DMS53 (cell line): ENCODE measurements at regions not wholly inside any gene's neighbourhood (a gene's known extent, or its start where the extent isn't known, plus 50 kb on each side); places are given as distances from the start of the nearest gene placed in this dataset.
"Not testable (repeated sequence)": the region's sequence is repeated elsewhere in the genome, so short reads cannot be mapped to it uniquely, and the experiment has no call there.

Experiments used
- DNase-seq: peaks from one replicate; lab custom pipeline; 2025; lab: John Stamatoyannopoulos, UW

DNA sequence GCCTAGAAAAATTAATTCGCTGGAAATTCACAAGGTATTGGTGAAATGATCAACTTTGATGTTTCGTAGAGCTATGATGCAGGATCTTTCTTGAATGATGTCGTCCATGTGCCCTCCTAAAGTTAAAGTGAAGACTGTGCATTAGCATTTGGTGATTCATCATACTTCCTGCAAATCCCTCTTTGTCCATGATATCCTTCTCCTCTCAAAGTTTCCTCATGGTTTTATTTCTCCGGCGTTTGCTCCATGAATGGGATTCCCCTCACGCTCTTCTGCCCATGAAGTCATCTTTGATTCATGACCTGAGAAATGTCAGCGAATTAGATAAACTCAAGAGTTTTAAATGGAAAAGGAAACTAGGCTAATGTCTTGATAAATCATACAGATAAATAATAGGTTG lies 372.7 kb downstream of the PSAT1 start:
- DNase-seq: no peak

DNA sequence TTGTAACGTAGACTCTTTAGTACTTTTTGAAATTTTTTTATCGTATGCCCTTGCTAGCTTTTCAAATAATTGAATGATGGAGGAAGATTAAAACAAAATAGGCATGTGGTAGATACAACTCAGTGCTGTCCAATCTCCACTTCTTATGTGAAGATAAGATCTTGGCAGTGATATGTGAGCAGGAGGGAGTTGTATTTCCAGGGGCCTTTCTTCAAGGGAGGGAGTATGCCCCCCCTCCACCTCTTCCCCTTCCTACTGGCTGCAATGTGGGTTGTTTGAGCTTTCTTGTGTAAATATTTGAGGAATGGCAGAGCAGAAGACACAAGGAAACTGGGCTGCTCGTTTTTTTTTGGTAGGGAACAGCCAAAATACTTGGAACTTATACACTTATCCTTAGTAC lies 374.9 kb downstream of the PSAT1 start:
- peak; percentile 4 for DNase-seq

DNA sequence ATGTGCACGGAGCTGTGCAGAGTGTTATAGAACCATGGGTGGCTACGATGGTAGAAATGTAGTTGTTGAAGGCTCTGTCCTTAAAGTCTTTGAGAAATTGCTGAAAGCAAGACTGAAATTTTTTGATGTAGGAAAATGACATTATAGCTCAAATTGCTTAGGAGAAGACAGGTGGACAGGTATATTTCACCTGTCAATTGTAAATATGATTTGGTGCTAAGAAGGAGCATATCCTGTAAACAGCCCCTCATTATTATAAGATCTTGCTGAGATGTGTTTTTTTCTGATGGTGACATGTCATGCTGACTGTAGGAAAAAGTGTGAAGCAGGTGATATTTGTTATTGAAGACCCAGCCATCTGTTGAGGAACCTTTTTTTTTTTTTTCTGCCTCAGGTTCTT lies 377.9 kb downstream of the PSAT1 start:
- DNase-seq: no peak

DNA sequence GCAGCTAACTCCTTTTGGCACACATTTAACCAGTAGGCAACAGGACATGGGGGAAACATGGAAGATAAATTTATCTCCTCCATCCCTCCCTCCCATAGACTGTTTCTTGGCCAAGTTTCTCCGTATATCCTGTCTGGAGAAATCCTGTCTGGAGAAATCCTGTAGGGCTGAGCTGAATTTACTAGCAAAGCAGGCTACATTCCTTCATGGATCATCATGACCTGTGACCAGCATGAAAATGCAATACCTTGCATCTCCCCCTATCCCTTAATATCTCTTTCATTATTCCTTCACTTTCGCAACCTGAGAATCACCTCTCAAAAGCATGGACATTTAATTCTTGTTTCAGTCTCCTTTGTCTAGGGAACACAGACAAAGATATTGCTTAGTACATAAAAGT lies 379.1 kb downstream of the PSAT1 start:
- no peak for DNase-seq

DNA sequence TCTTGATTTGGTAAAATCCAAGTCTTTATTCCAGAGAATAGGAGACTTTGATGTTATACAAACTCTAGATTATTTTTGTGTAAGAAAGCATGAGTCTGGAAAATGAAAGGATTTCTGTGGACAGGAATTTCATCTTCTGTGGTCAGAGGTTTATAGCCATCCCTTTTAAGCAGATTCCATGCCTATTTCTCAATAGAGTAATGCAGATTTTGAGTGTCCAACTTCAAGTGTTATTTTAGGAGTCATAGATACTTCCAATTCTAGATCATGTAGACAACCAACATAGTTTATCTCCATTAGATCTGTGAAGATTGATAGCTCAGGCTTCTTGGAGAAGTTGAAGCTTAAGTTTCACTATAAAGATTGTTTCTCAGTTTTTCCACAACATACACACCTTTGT lies 379.7 kb downstream of the PSAT1 start:
- DNase-seq: no peak

DNA sequence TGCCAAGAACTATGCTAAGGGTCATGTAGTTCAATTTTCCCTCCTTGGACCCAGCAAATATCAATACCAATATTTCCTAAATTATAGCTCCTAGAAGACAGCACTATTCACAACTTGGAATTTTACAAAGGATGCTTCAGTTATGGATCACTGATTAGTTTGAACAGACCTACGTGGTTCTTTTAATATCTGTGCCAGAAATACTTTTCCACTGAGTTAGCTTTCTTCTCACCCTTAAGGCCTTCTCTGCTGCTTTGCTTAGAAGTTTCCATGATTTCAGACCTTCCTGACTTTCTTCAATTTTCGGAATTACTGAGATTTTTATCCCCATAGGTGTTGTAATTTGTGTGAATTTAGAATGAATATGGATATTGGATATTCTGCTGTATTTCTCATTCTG lies 380.4 kb downstream of the PSAT1 start:
- no peak for DNase-seq

DNA sequence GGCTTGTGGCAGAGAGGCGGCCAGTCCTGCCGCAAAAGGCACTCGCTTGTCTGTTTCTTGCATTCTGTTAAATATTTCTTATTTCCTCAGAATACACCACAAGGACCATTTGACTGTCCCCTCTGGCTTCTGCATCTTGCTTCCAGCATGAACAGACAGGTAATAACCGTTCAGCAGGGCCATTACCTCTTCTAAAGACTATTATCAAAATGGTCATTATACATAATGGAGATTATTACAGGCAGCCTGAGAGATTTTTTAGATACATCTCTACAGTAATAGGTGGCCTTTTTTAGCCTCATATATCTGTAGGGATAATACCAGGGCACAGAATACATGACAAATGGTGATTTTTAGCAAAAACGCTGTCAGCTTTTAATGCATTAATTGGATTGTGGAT lies 382.0 kb downstream of the PSAT1 start:
- no peak for DNase-seq

DNA sequence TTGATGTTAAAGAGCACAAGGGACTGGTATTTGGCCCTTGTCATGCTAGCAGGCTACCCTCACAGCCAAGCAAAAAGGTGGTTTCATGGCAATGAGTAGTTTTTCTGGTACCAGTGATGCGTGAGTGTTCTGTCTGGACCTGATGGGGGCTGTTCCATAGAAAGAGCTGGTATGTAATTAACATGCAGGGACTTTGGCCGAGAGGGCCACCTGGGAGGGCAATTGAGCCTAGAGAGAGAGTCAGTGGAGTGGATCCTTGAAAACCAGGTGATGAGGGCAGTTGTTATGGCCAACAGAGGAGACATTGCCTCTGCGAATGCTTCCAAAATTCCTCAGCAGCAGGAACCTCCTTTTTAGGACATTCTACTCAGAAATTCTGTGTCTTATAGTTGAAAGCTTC lies 383.3 kb downstream of the PSAT1 start:
- no peak for DNase-seq

DNA sequence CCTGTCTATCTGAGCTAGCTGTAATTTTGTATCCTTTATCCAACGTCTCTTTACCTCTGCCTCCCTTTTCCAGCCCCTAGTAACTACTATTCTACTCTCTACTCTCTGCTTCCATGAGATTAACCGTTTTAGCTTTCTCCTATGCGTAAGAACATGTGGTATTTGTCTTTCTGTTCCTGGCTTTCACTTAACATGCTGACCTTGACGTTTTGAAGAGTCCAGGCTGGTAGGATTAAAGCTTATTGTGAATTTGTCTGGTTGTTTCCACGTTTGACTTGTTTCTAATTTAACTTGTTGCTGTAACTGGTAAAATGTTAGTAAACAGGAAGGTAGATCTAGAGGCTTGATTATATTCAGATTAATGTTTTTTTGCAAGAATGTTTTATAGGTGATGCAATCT lies 385.3 kb downstream of the PSAT1 start:
- no peak for DNase-seq

DNA sequence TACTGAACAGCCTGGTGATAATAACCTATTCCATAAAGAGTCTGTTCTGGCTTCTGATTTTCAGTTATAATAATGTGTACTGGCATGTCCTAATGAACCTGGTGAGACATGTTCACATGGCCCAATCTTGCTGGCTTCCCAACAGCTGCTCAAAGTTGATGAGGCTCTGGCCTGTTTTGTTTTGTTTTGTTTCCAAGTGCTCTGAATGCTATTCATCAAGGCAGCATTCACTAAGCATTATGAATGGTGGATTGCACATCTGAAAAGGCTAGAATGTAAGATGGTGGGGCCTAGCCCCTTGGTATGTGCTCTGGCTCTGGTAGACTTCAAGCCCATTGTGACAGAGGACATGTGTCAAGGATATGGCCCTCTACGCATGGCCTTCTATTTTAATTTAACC lies 388.5 kb downstream of the PSAT1 start:
- no peak for DNase-seq

DNA sequence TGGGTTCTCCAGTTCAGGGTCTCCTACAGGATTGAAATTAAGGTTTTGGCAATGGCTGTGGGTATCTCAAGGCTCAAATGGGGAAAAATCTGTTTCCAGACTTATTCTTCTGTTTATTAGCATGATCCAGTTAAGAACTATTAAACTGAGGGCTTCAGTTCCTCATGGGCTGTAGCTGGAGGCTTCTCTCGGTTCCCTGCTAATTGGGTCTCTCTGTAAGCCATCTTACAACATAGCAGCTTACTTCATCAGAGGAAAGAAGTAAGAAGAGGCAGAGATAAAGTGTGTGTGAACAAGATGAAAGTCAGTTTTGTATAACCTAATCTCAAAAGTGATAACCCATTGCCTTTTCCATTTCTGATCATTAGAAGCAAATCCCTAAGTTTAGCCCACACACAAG lies 391.9 kb downstream of the PSAT1 start:
- no peak for DNase-seq

DNA sequence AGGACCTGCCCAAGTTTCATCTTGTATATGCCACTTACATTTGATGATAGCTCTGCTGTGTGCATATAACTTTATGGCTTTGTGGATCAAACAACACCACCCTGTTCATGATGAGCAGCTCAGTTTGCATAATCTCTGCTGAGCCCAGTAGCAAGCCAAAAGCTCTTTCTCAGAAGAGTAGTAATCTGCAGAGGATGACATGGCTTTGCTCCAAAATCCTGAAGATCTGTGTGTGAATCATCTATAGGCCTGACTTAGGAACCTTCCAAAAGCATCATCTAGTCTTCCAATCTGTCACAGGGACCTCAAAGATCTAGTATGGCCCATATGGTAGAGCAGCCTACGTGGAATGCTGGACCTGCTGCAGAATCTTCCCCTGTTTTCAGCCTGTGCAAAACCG lies 394.6 kb downstream of the PSAT1 start:
- DNase-seq: no peak

DNA sequence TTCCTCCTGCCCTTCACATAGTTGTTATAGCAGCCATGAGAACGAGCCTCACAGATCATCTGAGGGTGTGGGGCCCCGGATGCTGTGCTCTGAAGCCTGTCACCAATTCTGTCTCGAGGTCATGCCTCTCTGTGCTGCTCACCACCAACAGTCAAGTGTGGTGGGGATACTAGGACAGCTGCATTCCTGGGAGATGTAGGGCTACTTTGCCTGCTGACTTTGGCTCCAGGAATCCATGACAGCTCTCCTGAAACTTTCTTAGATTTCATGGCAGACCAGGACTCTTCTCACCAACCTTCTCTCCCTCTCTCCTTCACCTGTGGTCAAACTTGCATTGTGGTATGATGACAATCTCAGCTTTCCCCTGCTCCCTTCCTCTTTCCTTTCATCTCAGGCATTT lies 395.9 kb downstream of the PSAT1 start:
- DNase-seq: no peak

DNA sequence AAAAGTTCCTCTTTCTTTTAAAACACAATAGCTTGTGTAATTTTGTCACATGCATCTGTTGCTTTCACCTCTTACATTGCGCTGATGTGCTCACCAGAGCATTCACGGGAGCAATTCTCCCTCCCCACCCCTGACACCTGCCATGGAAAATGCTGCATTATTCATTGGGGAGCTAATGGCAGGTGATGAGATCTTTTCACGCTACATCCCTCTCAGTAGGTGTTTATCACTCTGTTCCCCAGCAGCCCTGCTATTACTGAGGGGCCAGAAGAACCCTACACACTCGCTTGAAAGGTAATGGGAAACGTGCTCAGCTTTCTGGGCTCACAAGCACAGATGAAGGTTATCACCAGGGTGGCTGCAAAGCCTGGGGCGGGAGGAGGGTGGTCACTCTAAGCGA lies 398.0 kb downstream of the PSAT1 start:
- DNase-seq: no peak

DNA sequence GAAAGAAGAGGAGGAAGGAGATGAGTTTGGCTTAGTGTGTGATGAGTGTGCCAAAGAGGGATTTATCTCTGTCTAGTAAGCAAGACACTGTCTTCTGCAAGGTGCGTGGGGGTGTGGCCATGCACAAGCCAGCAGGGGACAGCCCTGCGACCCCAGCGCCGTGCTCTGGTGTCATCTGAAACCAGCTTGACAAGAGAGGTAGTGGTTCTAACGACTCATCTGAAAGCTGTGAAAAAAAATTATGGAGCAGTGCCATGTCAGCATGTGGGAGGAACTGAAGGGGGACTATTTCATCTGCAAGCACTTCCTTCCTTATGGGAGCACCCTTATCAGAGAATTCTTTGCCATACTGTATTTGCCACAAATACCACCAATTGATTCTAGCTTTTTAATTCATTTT lies 398.6 kb downstream of the PSAT1 start:
- no peak for DNase-seq

DNA sequence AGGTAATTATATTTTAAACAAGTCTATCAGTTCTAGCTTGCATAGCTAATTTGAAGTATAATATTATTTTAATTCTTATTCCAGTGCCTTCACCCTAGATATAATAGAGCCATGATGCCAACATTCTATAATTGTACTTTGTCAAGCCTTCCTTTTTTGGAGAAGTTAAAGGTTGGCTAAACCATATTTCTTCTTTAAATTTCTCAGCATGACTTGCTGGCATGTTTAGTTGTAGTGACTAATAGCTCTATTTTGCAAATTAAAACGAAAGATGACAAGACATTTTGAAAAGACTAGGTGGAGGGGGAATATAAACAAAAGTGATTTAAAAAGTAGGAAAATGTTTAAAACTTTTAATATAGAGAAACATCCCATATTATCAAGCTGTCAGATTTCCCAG lies 400.7 kb downstream of the PSAT1 start:
- no peak for DNase-seq

DNA sequence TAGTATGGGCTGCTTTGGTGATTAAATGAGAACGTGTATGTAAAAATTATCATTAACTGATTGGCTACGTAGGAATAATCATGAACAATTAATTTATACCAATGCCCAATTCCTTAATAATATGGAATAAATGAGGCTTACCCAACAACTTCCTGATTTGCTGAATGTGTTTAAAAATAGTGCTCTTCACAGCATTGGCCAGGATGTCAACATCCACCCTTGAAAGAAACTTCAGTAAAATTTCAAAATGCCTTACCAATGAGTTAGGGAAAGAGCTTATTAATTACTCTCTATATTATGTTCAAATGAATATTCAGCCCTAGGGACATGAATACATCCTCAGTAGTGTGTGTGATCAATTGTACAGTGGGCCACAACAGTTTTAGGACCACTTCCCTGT lies 401.4 kb downstream of the PSAT1 start:
- DNase-seq: no peak

DNA sequence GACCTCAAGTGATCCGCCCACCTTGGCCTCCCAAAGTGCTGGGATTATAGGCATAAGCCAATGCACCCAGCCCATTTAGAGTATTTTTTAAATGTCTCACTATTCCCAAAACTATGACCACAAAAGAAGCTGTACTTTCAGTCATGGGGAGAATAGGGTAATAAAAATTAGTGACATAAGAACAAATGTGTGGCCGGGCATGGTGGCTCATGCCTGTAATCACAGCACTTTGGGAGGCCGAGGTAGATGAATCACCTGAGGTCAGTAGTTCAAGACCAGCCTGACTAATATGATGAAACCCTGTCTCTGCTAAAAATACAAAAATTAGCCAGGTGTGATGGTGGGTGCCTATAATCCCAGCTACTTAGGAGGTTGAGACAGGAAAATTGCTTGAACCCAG lies 402.3 kb downstream of the PSAT1 start:
- DNase-seq: not testable (repeated sequence)

DNA sequence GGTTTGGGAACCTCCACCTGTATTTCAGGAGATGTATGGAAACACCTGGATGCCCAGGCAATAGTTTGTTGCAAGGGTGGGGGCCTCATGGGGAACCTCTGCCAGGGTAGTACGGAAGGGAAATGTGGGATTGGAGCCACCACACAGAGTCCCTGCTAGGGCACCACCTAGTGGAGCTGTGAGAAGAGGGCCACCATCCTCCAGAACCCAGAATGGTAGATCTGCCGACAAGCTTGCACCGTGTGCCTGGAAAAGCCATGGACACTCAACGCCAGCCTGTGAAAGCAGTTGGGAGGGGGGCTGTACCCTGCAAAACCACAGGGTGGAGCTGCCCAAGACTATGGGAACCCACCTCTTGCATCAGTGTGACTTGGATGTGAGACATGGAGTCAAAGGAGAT lies 407.2 kb downstream of the PSAT1 start:
- DNase-seq: peak; percentile 58

DNA sequence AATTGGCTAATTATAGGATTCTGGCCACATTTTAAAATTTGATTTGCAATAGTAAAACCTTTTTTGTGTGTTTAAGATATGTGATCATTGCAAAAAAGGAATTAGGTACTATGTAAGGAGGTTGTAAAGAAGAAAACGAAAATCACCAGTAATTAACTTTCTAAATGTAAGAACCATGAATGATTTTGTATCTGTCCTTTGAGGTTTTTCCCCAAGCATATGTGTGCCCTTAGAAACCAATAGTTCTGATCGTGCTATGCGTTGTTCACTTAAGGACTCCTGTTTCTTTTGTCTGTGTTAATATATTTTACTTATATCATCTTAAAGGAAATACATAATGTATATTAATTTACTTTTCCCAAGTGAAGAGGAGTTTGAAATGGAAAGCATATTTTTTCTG lies 410.2 kb downstream of the PSAT1 start:
- DNase-seq: no peak

DNA sequence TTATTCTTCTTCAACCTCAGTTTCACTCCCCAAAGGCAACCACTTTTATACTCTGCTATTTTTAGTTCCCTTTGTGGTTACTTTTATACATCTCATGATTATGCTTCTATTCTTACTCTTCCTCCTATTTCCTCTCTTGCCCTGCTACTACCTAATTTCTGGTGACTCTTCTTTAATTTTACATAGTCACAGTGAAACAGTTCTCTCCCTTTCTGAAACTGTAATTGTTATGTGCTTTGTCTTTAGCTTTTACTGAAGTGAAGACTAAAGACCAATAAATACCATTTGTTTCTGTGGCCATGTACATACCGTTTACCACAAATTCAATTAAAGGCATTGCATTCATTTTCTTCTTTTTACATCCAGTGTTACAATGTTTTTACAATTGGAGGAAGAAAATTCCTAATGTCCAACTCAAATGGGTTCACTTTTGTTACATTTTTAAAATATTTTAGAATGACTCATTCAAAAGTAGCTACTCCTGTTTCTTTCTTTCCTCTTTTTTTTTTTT lies 410.6 kb downstream of the PSAT1 start:
- no peak for DNase-seq

DNA sequence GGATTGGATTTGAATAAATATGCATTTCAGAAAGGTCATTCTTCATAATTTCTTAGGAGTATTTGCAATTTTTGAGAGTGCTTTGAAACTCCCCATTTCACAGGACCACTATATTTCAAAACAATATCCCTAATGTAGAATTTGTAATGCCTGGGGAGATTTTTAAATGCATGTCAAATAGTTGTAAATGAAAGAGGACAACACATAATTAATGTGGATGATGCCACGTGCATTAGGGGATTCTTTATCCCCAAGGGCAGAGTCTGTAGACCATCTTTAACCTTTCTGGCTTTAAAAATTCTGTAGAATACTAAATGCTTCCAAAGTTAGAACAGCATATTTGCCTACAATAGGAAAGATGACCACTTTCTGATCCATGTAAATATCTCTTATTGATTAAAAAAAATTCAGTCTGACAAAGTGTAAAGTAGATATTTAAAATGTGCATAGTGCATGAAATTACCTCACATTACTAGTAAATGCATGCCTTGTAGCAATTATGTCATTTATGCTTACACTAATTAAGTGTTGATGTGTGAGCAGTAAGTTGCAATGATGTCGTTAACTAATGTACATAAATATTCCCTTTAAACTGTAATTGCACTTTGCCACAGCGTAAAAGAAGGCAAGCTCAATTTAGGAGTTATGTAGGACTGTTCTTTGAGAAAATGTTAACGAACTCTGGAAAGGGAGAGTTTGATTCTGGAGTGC lies 416.1 kb downstream of the PSAT1 start:
- no peak for DNase-seq

DNA sequence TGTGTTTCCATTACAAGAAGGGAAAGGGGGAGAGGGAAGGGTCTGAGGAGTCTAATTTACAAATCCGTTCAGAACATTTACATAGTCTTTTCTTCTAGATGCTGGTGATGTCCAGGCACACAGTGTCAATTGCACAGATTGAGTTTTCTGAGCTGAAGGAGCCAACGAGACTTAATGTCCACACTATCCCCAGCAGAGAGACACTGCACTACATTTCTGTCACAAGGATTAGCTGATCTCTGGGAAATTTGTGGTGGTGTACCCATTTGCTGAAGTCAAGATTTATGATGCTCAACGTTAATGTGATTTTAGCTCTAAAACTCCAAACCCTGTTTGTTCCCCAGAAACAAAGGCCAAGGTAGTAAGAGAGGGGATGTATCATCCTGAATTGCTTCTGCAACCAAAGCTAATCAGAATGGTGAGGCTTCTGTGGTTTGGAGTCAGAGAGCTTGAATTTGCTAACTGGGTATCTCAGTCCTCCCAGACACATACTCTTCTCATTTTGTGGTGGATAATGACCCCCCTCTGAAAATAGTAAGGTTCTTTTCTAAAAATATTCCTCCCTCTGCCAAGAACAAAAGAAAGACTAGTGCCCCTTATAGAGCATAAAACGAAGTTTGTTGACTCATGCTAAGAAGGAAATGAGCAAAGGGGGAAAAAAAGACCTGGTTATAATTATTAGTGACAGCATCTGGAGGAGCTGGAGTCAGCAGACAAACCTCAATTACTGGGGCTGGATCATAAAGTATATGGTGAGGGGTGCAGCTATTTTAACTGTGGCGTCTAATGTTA lies 416.9 kb downstream of the PSAT1 start:
- DNase-seq: no peak

DNA sequence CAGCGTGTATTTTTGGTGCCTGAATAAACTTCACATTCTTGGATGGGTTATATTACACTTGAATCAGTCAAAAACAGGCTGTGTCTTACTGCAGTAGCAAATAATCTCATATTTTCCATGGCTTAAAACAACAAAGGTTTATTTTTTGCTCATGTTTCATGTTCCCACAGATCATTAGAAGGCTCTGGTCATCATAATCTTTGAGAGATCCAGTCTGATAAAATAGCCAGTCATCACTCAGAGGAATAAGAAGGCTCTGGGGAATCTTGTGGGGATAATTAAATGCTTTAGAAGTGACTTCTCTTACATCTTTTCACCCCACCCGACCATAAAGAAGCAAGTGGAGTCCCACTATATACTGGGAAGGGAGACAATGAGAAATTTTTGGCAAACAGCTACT lies 417.7 kb downstream of the PSAT1 start:
- no peak for DNase-seq
